Smooth muscle cell (in vitro differentiated cells): ENCODE measurements at regions not wholly inside any gene's neighbourhood (a gene's known extent, or its start where the extent isn't known, plus 50 kb on each side); places are given as distances from the start of the nearest gene placed in this dataset.

Source experiments
- DNase-seq: peaks from one replicate; lab custom pipeline; 2025; ENCODE audit not compliant: unreplicated experiment; lab: John Stamatoyannopoulos, UW
- H2AFZ ChIP-seq: fragments of 200-600 bp; sonication (generic); 2 replicates; pipeline ENCODE4 v1.6.0; 2016; ENCODE audit warnings: antibody characterized with exemption, low read depth, mild to moderate bottlenecking
- H3F3A ChIP-seq: fragments of 200-600 bp; sonication (generic); 2 replicates; pipeline ENCODE4 v1.6.0; 2017; ENCODE audit warnings: antibody characterized with exemption, low read depth
- H3K27ac ChIP-seq: fragments of 200-600 bp; sonication (generic); 2 replicates; pipeline ENCODE4 v1.5.1; 2016; ENCODE audit warnings: low read depth, mild to moderate bottlenecking
- H3K27me3 ChIP-seq: fragments of 200-600 bp; sonication (generic); 2 replicates; pipeline ENCODE4 v1.6.1; 2016; ENCODE audit warnings: low read depth, mild to moderate bottlenecking
- H3K36me3 ChIP-seq: fragments of 200-600 bp; sonication (generic); 2 replicates; pipeline ENCODE4 v1.5.1; 2016; ENCODE audit warnings: low read depth
- H3K4me1 ChIP-seq: fragments of 200-600 bp; sonication (generic); 2 replicates; pipeline ENCODE4 v1.5.1; 2016; ENCODE audit warnings: low read depth
- H3K4me2 ChIP-seq: fragments of 200-600 bp; sonication (generic); 2 replicates; pipeline ENCODE4 v1.6.0; 2016; ENCODE audit warnings: mild to moderate bottlenecking
- H3K4me3 ChIP-seq: fragments of 200-600 bp; sonication (generic); 2 replicates; pipeline ENCODE4 v1.5.1; 2016; ENCODE audit warnings: mild to moderate bottlenecking
- H3K79me2 ChIP-seq: fragments of 200-600 bp; sonication (generic); 2 replicates; pipeline ENCODE4 v1.6.0; 2016; ENCODE audit warnings: low read depth, mild to moderate bottlenecking
- H3K9ac ChIP-seq: fragments of 200-600 bp; sonication (generic); 2 replicates; pipeline ENCODE4 v1.6.0; 2016; ENCODE audit warnings: low read depth
- H3K9me3 ChIP-seq: fragments of 200-600 bp; sonication (generic); replicated peaks from 2 replicates; pipeline ENCODE4 v1.5.1; 2016; ENCODE audit warnings: low read depth
- H4K20me1 ChIP-seq: fragments of 200-600 bp; sonication (generic); 2 replicates; pipeline ENCODE4 v1.6.0; 2016; ENCODE audit warnings: low read depth
- WGBS: methylation state at CpG from one replicate; pipeline ENCODE4 v1.1.7; 2016; ENCODE audit warnings: low lambda C conversion rate; 5-methylcytosine and 5-hydroxymethylcytosine counted together
- TF ChIP-seq, protein P1 (sequence below): fragments of 200-600 bp; sonication (generic); IDR thresholded peaks from 2 replicates; pipeline ENCODE4 v1.5.1; 2017; ENCODE audit warnings: borderline replicate concordance, mild to moderate bottlenecking, antibody characterized with exemption; ENCODE audit not compliant: insufficient read depth, poor library complexity, severe bottlenecking

DNA sequence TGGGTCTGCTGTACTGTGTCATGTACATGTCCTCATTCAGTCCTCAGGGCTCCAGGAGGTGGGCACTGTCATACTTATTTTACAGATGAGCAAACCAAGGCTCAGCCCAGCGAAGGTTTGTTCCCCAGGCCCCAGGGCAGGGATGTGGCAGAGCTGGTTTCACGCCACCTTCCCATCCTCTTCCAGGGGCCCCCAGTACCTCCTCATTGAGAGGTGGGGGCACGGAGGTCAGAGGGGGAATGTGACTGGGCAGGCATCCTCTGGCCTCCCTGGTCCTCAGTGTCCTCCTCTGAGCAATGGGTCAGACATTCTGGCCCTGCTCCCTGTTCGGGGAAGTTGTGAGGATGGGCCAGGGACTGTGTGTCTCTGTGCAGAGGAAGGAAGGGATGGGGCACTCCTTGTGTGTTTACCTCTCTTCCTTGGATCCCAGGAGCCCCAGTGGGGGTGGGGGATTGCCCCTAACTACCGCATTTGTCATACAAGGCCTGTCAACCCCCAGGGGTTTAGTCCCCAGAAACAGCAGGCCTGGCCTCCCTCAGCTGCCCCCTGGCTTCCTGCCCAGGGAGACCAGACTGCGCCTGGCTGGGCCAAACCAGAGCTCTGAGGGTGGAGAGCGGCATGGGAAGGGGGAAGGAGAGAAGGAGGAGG lies 65.9 kb upstream of the LCTL start:
- H3F3A ChIP-seq: peaks cover 37% of the 10 kb centered on the region
- peak overlapping the region; percentile 98 for H3K27ac ChIP-seq
- H3K36me3 ChIP-seq: no peaks in the 10 kb centered on the region
- H3K4me3 ChIP-seq: no peak overlapping the region
- peaks cover 51% of the 10 kb centered on the region for H3K4me1 ChIP-seq
- no peaks in the 10 kb centered on the region for H3K9me3 ChIP-seq
- WGBS: 24% methylated on average over 7 of the region's 7 CpGs
- H3K27me3 ChIP-seq: no peaks in the 10 kb centered on the region
- TF ChIP-seq, protein P1, sequence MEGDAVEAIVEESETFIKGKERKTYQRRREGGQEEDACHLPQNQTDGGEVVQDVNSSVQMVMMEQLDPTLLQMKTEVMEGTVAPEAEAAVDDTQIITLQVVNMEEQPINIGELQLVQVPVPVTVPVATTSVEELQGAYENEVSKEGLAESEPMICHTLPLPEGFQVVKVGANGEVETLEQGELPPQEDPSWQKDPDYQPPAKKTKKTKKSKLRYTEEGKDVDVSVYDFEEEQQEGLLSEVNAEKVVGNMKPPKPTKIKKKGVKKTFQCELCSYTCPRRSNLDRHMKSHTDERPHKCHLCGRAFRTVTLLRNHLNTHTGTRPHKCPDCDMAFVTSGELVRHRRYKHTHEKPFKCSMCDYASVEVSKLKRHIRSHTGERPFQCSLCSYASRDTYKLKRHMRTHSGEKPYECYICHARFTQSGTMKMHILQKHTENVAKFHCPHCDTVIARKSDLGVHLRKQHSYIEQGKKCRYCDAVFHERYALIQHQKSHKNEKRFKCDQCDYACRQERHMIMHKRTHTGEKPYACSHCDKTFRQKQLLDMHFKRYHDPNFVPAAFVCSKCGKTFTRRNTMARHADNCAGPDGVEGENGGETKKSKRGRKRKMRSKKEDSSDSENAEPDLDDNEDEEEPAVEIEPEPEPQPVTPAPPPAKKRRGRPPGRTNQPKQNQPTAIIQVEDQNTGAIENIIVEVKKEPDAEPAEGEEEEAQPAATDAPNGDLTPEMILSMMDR: no peak
- no peak overlapping the region for H2AFZ ChIP-seq
- H3K79me2 ChIP-seq: no peaks in the 10 kb centered on the region
- H4K20me1 ChIP-seq: no peaks in the 10 kb centered on the region
- H3K4me2 ChIP-seq: peak overlapping the region; percentile 75
- DNase-seq: peak; percentile 66
- peak overlapping the region; percentile 57 for H3K9ac ChIP-seq

DNA sequence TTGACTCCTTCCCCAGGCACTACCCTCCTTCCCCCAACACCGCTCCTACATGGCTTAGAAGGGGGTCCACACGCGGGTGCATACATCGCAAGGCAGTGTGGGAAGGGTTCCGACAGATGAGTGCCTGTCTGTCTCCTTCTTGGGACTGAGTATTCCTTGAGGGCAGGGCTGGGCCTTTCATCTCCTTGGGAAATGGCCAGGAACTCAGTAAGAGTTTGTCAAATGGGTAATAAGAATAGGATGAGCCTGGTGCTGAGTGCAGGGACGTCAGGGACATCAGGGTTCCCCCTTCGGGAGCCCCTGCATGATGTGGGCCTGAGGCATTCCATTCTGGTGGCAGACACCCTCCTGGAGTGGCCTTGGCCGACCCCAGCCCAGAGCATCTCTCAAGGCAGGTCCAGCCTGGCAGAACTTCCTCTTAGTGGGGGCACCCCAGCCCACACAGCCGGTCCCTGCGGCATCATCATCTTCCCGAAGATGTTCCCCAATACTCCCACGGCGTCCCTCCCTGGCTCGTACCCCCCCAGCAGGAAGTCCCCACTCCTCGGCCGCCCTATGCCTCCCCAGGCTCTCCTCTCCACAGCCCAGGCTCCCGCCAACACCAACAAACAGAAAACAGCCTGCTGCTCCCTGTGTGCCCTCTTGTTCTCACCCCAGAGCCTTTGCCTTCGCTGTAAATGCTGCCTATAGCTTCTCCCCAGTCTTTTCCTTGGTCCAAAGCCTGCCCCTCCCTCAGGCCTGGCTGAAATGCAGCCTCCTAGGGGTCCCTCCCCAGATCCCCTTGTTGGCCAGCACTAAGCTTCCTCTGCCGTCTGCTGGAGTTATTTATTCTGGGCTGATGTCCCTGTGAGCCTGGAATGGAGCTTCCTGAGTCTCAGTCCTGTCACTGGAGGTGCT lies 67.5 kb upstream of the LCTL start:
- 56% methylated on average over 19 of the region's 19 CpGs for WGBS

DNA sequence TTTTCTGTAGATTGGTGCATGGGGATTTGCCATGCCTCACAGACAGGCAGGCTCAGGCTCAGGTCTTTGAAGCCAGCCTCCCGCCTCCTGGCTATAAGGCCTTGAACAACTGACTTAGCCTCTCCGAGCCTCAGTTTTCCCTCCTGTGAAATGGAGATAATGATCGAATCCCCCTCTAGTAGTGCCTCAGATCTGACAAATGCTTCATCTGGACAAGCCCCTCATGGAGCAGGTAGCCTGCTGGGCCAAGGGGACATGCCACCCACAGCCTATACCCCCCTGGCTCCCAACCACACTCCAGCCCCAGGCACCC lies 68.1 kb upstream of the LCTL start:
- H2AFZ ChIP-seq: no peak overlapping the region
- TF ChIP-seq, protein P1: no peak
- WGBS: 94% methylated on average over 3 of the region's 3 CpGs
- peaks cover 35% of the 10 kb centered on the region for H3F3A ChIP-seq
- DNase-seq: no peak
- H3K36me3 ChIP-seq: no peaks in the 10 kb centered on the region
- no peaks in the 10 kb centered on the region for H3K9me3 ChIP-seq
- no peak overlapping the region for H3K9ac ChIP-seq
- no peak overlapping the region for H3K4me2 ChIP-seq
- peaks cover 49% of the 10 kb centered on the region for H3K4me1 ChIP-seq
- no peaks in the 10 kb centered on the region for H4K20me1 ChIP-seq
- no peak overlapping the region for H3K4me3 ChIP-seq
- no peaks in the 10 kb centered on the region for H3K27me3 ChIP-seq
- H3K79me2 ChIP-seq: no peaks in the 10 kb centered on the region
- H3K27ac ChIP-seq: peak overlapping the region; percentile 98

More for the DNA sequence above, 67.5 kb upstream of the LCTL start:
- H3K27me3 ChIP-seq: no peaks in the 10 kb centered on the region
- peaks cover 51% of the 10 kb centered on the region for H3K4me1 ChIP-seq
- peak overlapping the region; percentile 98 for H3K27ac ChIP-seq
- H3K4me3 ChIP-seq: no peak overlapping the region
- H3F3A ChIP-seq: peaks cover 37% of the 10 kb centered on the region
- H3K36me3 ChIP-seq: no peaks in the 10 kb centered on the region
- TF ChIP-seq, protein P1: no peak
- H3K79me2 ChIP-seq: no peaks in the 10 kb centered on the region
- peak overlapping the region; percentile 75 for H3K4me2 ChIP-seq
- DNase-seq: no peak
- no peak overlapping the region for H2AFZ ChIP-seq
- H4K20me1 ChIP-seq: no peaks in the 10 kb centered on the region
- no peaks in the 10 kb centered on the region for H3K9me3 ChIP-seq
- no peak overlapping the region for H3K9ac ChIP-seq
